ENCODE measurements at regions not wholly inside any gene's neighbourhood (a gene's known extent, or its start where the extent isn't known, plus 50 kb on each side); places are given as distances from the start of the nearest gene placed in this dataset.

- no peak for DNase-seq
Observed at GRCh38 chr4:152089584-152089983, 328.8 kb upstream of the GATB start.

GRCh38 chr4:152087335-152087734 lies 326.5 kb upstream of the GATB start:
- DNase-seq: no peak

GRCh38 chr4:152085657-152086056 lies 324.9 kb upstream of the GATB start:
- DNase-seq: no peak

- DNase-seq: no peak
Observed at GRCh38 chr4:152083338-152083737, 322.5 kb upstream of the GATB start.

GRCh38 chr4:152081024-152081423 lies 320.2 kb upstream of the GATB start:
- no peak for DNase-seq

GRCh38 chr4:152079543-152080293 lies 318.9 kb upstream of the GATB start:
- no peak for DNase-seq

GRCh38 chr4:152079079-152079478 lies 318.3 kb upstream of the GATB start:
- no peak for DNase-seq

- no peak for DNase-seq
Observed at GRCh38 chr4:152077582-152077981, 316.8 kb upstream of the GATB start.

GRCh38 chr4:152075253-152075928 lies 314.6 kb upstream of the GATB start:
- DNase-seq: no peak

- DNase-seq: no peak
Observed at GRCh38 chr4:152074573-152074972, 313.8 kb upstream of the GATB start.

- no peak for DNase-seq
Observed at GRCh38 chr4:152074088-152074437, 313.3 kb upstream of the GATB start.

GRCh38 chr4:152073351-152074087 lies 312.7 kb upstream of the GATB start:
- no peak for DNase-seq

- no peak for DNase-seq
Observed at GRCh38 chr4:152072906-152073305, 312.1 kb upstream of the GATB start.

- no peak for DNase-seq
Observed at GRCh38 chr4:152072001-152072485, 311.2 kb upstream of the GATB start.

- DNase-seq: no peak
Observed at GRCh38 chr4:152070854-152071253, 310.0 kb upstream of the GATB start.

GRCh38 chr4:152068866-152069265 lies 308.1 kb upstream of the GATB start:
- DNase-seq: no peak

- no peak for DNase-seq
Observed at GRCh38 chr4:152065545-152065944, 304.7 kb upstream of the GATB start.

- DNase-seq: no peak
Observed at GRCh38 chr4:152064753-152065152, 303.9 kb upstream of the GATB start.

- DNase-seq: no peak
Observed at GRCh38 chr4:152064282-152064681, 303.5 kb upstream of the GATB start.

GRCh38 chr4:152063621-152064240 lies 302.9 kb upstream of the GATB start:
- DNase-seq: no peak

GRCh38 chr4:152062936-152063620 lies 302.3 kb upstream of the GATB start:
- DNase-seq: no peak

GRCh38 chr4:152054731-152055130 lies 293.9 kb upstream of the GATB start:
- no peak for DNase-seq

All from bone marrow (tissue), 2 donors.